NT2/D1 (cell line): ENCODE measurements at regions not wholly inside any gene's neighbourhood (a gene's known extent, or its start where the extent isn't known, plus 50 kb on each side); places are given as distances from the start of the nearest gene placed in this dataset.

Experiments
- SUZ12 ChIP-seq: IDR thresholded peaks from 2 replicates; pipeline ENCODE4 v1.6.1; 2011; ENCODE audit not compliant: insufficient read length, insufficient read depth; ENCODE audit errors: extremely low read depth
- YY1 ChIP-seq: IDR thresholded peaks from 2 replicates; pipeline ENCODE4 v1.6.1; 2011; ENCODE audit not compliant: insufficient read length, insufficient read depth
- ZNF274 ChIP-seq: IDR thresholded peaks from 2 replicates; pipeline ENCODE4 v1.6.1; 2011; ENCODE audit warnings: mild to moderate bottlenecking, low read depth, low read length

GRCh38 chr12:47403681-47404080 is 302.1 kb downstream of the RPAP3 start:
- TF ChIP-seq ZNF274 (no peak), YY1 (no peak), SUZ12 (no peak)
